ENCODE measurements at regions not wholly inside any gene's neighbourhood (a gene's known extent, or its start where the extent isn't known, plus 50 kb on each side); places are given as distances from the start of the nearest gene placed in this dataset.

DNA sequence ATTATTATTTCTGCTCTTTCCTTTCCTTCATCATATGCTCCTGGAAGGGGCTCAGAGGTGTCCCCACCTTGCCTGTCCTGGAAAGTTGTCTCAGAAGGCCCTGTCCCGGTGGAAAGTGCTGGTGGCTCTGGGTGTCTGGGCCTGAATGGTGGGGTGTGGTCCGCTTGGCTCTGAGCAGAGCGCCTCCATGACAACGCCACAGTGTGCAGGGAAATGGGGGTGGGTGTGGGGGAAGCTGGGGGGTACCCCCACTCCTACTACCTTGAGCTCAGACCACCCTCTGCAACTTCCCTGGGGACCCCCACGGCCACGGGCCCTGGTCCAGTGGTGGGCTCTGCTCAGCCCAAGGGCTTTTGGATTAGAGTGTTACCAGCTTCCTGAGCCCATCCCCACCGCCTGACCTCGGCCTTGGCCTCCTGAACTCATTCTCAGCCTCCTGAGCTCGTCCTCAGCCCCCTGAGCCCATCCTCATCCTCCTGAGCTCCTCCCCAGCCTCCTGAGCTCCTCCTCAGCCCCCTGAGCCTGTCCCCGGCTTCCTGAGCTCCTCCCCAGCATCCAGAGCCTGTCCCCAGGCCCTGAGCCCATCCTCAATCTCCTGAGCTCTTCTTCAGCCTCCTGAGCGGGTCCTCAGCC, 106.4 kb upstream of the FAM20C start:
- no peak for DNase-seq

DNA sequence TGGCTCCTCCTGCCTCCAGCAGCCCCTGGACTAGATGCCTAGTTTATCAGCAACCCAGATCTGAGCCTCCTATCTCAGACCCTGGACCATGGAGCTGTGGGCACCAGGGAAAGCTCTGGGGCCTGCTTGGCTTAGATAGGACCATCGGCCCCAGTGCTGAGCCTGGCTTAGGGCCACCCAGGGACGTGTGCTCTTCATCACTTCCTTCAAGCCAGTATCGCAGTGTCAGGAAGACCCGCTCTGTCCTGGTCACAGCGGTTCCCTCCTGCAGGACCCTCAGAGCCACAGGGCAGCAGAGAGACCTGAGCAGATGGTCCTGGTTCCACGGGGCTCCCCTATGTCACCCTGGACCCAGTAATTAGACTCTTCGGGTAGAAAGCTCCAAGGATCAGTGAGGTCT, 105.7 kb upstream of the FAM20C start:
- DNase-seq: no peak

DNA sequence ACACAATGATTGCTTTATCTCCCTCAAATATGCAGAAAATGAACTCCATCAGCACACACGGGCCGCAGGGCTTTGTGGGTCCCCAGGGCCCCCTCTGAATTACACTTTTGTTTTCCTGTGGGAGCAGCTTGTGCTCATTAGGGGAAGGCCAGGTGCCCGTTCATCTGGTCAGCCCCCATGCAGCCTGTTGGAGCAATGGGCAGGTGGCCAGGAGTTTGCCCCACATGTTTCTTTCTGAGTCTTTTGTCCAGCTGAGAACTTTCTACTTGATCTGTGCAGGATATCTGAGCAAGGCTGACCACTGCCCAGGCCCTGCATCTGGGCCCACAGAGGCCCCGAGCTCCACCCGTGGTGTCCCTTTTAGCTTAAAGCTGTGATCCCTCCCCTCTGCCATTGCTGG, 105.3 kb upstream of the FAM20C start:
- no peak for DNase-seq

- no peak for DNase-seq
These were observed 104.7 kb upstream of the FAM20C start for GRCh38 chr7:87671-88070.

DNA sequence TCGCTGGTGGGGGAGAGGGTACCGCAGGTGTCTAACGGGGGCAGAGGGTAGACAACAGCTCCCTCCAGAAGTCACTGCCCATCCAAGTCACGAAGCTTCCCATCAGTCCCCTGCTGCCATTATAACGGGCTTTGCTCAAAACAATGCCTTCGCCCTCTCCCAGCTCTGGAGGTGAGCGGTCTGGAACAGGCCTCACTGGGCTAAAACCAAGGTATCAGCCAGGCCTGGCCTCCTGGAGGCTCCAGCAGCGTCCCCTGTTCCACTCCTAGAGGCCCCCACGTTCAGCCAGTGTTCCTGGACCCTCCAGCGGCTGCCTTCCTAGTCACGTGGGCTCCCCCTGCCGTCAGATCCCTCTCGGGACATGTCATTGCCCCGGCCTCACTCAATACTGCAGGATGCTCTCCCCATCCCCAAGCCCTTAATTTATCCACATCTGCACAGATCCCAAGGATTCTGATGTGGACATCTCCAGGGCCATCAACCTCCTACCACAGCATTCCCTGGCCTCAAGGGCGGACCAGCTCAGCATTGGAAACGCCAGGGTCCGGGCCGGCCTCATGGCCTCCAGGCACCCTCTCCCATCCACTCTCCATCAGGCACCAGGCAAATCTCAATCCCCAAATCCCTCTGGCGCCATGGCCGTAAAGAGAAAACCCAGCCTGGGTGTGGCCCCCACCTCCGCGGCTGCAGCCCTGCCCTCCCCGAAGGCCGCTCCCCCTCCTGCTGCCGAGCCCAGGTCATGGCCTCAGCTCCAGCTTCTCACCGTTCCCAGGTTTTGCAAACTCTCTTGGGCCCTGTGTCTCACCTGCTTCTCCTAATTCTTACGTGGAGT, 104.1 kb upstream of the FAM20C start:
- no peak for DNase-seq

- no peak for DNase-seq
These were observed 103.5 kb upstream of the FAM20C start for GRCh38 chr7:88927-89231.

- DNase-seq: no peak
These were observed 102.9 kb upstream of the FAM20C start for GRCh38 chr7:89232-90019.

- no peak for DNase-seq
These were observed 102.0 kb upstream of the FAM20C start for GRCh38 chr7:90111-91063.

DNA sequence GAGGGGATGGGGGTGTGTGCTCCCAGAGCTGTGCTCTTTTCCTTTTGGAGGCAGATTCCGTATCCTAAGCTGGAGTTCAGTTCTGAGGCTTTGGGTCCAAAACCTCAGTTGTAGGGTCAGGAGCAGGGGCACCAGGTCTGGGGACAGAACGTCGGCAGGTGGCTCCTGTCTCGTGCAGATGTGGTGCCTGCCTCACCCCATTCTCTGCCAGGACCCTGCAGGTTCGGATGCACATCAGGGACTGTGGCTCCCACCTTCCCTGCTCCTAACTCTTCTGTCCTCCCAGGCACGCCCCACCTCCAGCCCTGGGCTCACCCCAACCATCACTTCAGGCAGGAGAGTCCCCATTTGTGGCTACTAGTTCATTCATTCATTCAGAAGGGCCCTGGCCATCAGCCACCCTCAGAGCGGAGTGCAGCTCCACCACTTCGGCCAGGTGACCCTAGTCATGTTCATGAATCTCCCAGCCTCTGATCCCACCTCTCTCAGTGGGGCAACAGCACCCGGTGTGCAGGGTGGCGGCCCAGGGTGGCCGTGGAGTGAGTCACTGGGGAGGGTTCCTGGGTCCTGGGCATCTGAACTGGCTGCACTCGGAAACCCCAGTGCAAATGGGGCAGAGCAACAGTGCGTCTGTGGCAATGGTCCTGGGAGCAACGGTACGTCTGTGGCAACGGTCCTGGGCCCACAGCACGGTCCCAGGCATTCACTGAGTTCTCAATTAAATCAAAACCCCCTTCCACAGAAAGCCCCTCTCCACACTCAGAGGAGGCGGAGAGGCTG, 100.8 kb upstream of the FAM20C start:
- no peak for DNase-seq

- no peak for DNase-seq
These were observed 100.1 kb upstream of the FAM20C start for GRCh38 chr7:92231-92674.

DNA sequence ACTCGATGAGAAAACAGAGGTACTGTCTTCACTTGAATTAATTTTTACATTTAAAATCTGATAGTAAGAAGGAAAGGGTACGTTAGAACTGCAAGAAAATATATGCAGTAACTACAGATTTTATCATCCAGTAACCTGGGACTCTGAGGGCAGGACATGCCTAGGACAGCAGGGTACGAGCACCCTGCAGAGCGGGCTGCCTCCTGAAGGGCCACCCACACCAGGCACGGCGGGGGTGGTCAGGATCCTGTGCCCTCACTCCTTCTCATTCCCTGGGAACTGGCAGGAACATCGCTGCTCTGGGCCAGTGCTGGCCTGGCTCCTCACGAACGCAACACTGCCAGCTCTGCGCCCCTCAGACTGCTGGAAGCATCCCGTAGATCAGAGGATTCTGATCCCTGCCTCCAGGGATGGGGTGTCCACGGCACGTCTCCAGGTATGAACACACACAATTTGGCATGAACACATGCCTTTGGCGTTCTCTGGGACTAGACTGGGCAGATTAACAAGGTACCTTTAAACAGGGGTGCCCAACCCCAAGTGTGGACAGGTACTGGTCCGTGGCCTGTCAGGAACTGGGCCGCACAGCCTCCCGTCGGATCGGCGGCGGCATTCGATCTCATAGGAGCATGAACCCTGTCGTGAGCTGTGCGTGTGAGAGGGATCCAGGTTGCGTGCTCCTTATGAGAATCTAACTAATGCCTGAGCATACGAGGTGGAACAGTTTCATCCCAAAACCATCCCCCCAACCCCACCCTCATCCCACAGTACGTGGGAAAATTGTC, 99.3 kb upstream of the FAM20C start:
- DNase-seq: no peak

DNA sequence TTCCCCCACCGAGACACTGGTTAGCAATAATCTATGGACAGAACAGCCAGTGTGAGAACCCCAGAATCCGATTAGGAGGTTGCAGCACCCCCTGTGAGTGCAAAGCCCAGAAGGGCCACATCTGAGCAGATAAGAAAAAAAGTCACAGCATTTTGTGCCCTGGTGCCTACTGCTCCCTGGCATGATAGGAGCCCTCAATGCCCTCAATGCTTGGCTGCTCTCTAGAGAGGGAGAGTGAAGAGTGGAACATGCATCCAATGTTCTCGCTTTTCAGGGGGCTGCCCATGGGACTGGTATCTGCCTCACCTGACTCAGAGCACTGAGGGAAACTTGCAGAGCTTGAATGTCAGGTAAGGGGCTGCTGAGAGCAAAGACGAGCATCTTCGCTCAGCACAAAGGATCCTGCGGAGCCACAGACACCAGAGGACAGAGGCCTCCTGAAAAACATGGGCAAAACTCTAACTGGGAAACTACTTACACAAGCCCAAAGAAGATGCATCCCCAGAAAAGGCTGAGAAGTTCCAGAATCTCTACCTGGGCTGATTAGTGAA, 98.0 kb upstream of the FAM20C start:
- no peak for DNase-seq

GRCh38 chr7:95180-95862, 97.0 kb upstream of the FAM20C start:
- DNase-seq: no peak

DNA sequence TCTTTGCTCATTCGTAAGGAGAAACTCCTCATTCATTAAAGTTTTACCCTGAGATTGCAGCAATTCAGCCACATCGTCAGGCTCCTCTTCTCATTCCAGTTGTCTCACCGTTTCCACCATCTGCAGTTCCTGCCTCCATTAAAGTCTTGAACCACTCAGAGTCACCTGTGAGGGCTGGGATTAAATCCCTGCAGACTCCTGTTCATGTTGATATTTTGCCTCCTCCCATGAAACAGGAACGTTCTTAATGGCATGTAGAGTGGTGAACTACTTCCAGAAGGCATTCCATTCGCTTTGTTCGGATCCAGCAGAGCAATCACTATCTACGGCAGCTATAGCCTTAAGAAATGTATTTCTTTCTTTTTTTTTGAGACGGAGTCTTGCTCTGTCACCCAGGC, 96.5 kb upstream of the FAM20C start:
- DNase-seq: no peak

GRCh38 chr7:96861-97260, 95.5 kb upstream of the FAM20C start:
- no peak for DNase-seq

- DNase-seq: no peak
These were observed 95.0 kb upstream of the FAM20C start for GRCh38 chr7:97310-97841.

DNA sequence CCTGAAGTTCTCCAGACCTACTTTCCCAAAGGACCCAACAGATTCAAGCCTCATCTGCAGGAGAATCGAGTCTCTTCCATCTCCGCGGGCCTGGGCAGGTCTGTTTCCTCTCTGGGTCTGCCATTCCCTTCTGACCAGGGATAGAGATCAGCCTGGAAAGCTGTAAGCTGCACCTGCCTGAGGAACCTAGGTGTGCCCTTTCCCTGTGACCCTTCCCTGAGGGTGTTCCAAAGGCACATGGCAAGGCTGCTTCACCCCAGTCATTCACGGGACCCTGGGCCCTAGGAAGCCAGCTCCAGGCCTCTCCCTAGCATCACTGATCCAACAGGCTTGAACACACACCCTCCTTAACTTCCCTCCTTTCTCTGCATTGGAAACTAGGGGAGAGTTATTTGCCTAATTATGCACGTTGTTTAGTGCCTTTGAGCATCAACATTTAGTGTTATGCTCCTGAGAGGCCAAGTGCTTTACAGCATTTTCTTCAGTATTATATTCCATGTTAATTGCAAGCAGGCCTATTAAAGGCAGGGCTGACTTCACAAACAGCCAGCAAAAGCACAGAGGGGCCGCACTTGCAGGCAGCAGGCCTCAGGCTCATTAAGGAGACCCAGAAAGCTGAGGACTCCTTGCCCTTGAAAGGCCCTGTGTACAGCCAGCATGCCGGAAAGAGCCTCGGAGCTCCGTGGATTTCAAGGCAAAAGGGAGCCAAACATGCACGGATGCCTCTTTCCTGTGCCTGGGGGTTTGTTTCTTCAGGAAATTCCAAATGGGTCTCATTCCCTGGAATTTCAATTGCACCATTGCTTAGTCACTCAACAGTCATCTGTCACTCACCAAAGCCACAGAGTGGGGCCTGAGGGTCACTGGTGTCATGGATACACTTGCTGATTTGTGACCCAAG, 91.0 kb upstream of the FAM20C start:
- no peak for DNase-seq

- no peak for DNase-seq
These were observed 90.2 kb upstream of the FAM20C start for GRCh38 chr7:102047-102711.

Data from DMS53 (cell line).